Left hindlimb (tissue), 1 donor: ENCODE measurements at regions not wholly inside any gene's neighbourhood (a gene's known extent, or its start where the extent isn't known, plus 50 kb on each side); places are given as distances from the start of the nearest gene placed in this dataset.

Experiments used
- DNase-seq: peaks from one replicate; pipeline ENCODE4 v3.0.0-alpha.2; 2018

- no peak for DNase-seq
These were observed 300.0 kb upstream of the HDAC4 start for GRCh38 chr2:239700686-239701345.

GRCh38 chr2:239697399-239698164, 296.8 kb upstream of the HDAC4 start:
- DNase-seq = no peak

GRCh38 chr2:239696559-239697207, 295.9 kb upstream of the HDAC4 start:
- DNase-seq = no peak

GRCh38 chr2:239695728-239696240, 295.0 kb upstream of the HDAC4 start:
- no peak for DNase-seq

- no peak for DNase-seq
These were observed 294.4 kb upstream of the HDAC4 start for GRCh38 chr2:239695106-239695727.

- DNase-seq = no peak
These were observed 293.7 kb upstream of the HDAC4 start for GRCh38 chr2:239694487-239694886.

- no peak for DNase-seq
These were observed 293.1 kb upstream of the HDAC4 start for GRCh38 chr2:239693761-239694415.

- DNase-seq = no peak
These were observed 292.5 kb upstream of the HDAC4 start for GRCh38 chr2:239693330-239693729.

GRCh38 chr2:239692919-239693318, 292.1 kb upstream of the HDAC4 start:
- no peak for DNase-seq

- DNase-seq = no peak
These were observed 291.6 kb upstream of the HDAC4 start for GRCh38 chr2:239692362-239692851.

GRCh38 chr2:239691720-239692119, 290.9 kb upstream of the HDAC4 start:
- no peak for DNase-seq

GRCh38 chr2:239690651-239691631, 290.1 kb upstream of the HDAC4 start:
- no peak for DNase-seq

- DNase-seq = no peak
These were observed 289.2 kb upstream of the HDAC4 start for GRCh38 chr2:239689985-239690384.

- no peak for DNase-seq
These were observed 288.6 kb upstream of the HDAC4 start for GRCh38 chr2:239689410-239689809.

GRCh38 chr2:239688840-239689239, 288.0 kb upstream of the HDAC4 start:
- no peak for DNase-seq

GRCh38 chr2:239688122-239688681, 287.4 kb upstream of the HDAC4 start:
- no peak for DNase-seq

GRCh38 chr2:239687441-239687840, 286.6 kb upstream of the HDAC4 start:
- DNase-seq = no peak

GRCh38 chr2:239685965-239686364, 285.1 kb upstream of the HDAC4 start:
- no peak for DNase-seq

GRCh38 chr2:239685556-239685955, 284.7 kb upstream of the HDAC4 start:
- no peak for DNase-seq

- no peak for DNase-seq
These were observed 284.2 kb upstream of the HDAC4 start for GRCh38 chr2:239684996-239685395.

- DNase-seq = no peak
These were observed 283.5 kb upstream of the HDAC4 start for GRCh38 chr2:239684271-239684810.
